ENCODE measurements at regions not wholly inside any gene's neighbourhood (a gene's known extent, or its start where the extent isn't known, plus 50 kb on each side); places are given as distances from the start of the nearest gene placed in this dataset.
"Not testable (repeated sequence)": the region's sequence is repeated elsewhere in the genome, so short reads cannot be mapped to it uniquely, and the experiment has no call there.

- DNase-seq (ENCODE audit: low read depth in 2 of 2): no peak
Measured at GRCh38 chr5:130955041-130955440, 210.0 kb downstream of the HINT1 start.

DNA sequence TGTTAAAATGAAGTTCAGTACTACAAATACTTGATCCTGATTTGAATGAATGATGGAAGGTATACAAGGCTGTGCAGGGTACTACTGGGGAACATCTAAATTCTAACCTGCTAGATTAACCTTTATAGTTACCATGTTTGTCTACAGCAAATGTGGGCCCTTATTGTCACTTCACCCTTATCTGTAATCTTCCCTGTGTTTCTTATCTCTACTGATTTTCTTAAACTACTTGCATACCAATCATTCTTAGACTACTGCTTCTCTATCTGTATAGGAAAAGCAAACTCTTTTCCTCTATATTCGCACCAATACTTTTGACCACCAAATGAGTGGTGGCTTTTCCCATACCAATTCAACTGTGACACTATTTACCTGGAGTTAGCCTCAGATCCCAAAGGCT is 210.7 kb downstream of the HINT1 start:
- no peak for DNase-seq (ENCODE audit: low read depth in 2 of 2)

GRCh38 chr5:130939059-130939458 is 226.0 kb downstream of the HINT1 start:
- no peak for DNase-seq (ENCODE audit: low read depth in 2 of 2)

GRCh38 chr5:130937046-130937445 is 228.0 kb downstream of the HINT1 start:
- no peak for DNase-seq (ENCODE audit: low read depth in 2 of 2)

- no peak for DNase-seq (ENCODE audit: low read depth in 2 of 2)
Measured at GRCh38 chr5:130923543-130924124, 241.4 kb downstream of the HINT1 start.

GRCh38 chr5:130912088-130912487 is 253.0 kb downstream of the HINT1 start:
- no peak for DNase-seq (ENCODE audit: low read depth in 2 of 2)

- DNase-seq (ENCODE audit: low read depth in 2 of 2): no peak
Measured at GRCh38 chr5:130908186-130908585, 256.9 kb downstream of the HINT1 start.

DNA sequence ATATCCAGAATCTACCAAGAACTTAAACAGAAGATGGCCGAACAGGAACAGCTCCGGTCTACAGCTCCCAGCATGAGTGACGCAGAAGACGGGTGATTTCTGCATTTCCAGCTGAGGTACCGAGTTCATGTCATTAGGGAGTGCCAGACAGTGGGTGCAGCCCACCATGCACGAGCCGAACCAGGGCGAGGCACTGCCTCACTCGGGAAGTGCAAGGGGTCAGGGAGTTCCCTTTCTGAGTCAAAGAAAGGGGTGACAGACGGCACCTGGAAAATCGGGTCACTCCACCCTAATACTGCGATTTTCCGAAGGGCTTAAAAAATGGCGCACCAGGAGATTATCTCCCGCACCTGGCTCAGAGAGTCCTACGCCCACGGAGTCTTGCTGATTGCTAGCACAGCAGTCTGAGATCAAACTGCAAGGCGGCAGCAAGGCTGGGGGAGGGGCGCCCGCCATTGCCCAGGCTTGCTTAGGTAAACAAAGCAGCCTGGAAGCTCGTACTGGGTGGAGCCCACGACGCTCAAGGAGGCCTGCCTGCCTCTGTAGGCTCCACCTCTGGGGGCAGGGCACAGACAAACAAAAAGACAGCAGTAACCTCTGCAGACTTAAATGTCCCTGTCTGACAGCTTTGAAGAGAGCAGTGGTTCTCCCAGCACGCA is 267.4 kb downstream of the HINT1 start:
- DNase-seq (ENCODE audit: low read depth in 2 of 2): not testable (repeated sequence)

- not testable (repeated sequence) for DNase-seq (ENCODE audit: low read depth in 2 of 2)
Measured at GRCh38 chr5:130897181-130897536, 267.9 kb downstream of the HINT1 start.

- no peak for DNase-seq (ENCODE audit: low read depth in 2 of 2)
Measured at GRCh38 chr5:130896636-130897035, 268.4 kb downstream of the HINT1 start.

- DNase-seq (ENCODE audit: low read depth in 2 of 2): no peak
Measured at GRCh38 chr5:130893006-130893405, 272.1 kb downstream of the HINT1 start.

DNA sequence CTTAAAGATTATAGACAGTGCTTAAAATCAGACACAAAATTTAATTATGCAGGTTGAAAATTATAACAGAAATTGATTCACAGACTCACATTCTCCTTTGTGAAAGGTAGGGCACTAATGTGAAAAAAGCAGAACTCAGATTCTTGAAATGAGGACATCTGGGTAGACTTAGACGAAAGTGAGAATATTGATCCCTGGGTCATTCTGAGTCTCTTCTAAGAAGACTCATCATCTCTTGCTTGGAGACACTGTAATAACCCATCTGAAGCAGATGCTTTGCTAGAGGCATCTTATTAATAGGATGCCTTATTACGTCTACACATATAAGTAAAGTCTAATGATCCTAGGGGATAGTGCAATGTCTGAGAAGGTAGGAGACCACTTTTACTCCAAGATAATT is 274.4 kb downstream of the HINT1 start:
- DNase-seq (ENCODE audit: low read depth in 2 of 2): no peak

DNA sequence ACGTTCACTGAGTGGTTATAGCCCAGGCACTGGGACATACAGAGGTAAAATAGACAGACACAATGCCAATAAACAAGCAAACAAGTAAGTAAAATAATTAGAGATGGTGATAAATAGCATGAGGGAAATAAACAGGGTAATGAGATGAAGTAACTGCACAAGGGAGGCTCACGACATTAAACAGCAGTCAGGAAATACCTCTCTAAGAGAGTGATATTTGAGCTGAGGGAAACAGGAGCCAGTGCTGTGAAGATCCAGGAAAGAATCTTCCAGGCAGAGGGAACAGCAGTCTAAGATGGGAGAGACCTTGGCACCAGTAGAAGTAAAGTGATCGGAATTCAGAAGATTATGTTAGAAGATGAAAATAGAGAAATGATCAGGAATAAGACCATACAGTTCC is 279.4 kb downstream of the HINT1 start:
- DNase-seq (ENCODE audit: low read depth in 2 of 2): no peak

DNA sequence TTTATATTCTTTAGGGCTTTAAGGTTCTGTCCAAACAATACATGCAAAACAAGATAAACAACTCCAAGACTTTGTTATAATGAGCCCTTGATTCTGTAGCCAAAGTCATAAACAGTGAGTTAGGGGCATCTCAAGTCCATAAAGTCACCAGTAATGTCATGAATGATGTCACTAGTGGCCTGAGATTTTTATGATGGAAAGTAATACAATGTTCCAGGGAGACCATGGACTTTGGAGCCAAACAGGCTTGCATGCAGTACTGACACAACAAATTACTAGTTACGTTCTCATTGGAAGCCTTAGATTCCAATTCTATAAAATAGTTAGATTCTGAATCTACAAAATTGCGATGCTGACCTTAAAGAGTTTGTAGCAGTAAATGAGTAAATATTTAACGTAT is 280.0 kb downstream of the HINT1 start:
- no peak for DNase-seq (ENCODE audit: low read depth in 2 of 2)

DNA sequence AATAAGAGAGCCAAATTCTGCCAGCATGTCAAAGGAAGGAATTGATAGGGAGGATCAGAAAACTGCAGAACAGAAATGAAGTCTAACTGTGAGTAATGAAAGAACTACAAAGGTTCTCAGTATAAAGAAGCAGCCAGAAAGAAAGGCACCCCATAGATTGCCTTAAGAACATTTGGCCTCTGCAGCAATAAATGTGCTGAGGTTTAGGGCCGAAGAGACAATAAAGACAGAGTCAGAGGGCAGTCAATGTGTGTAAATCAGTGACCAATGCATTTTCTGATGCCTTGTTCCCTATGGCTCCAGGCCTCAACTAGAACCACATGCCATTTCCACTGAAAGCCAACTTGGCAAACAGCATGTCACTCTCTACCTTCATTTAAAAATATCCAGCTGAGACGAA is 281.0 kb downstream of the HINT1 start:
- no peak for DNase-seq (ENCODE audit: low read depth in 2 of 2)

GRCh38 chr5:130875656-130876055 is 289.4 kb downstream of the HINT1 start:
- no peak for DNase-seq (ENCODE audit: low read depth in 2 of 2)

GRCh38 chr5:130874861-130875417 is 290.1 kb downstream of the HINT1 start:
- no peak for DNase-seq (ENCODE audit: low read depth in 2 of 2)

- no peak for DNase-seq (ENCODE audit: low read depth in 2 of 2)
Measured at GRCh38 chr5:130871346-130872086, 293.5 kb downstream of the HINT1 start.

DNA sequence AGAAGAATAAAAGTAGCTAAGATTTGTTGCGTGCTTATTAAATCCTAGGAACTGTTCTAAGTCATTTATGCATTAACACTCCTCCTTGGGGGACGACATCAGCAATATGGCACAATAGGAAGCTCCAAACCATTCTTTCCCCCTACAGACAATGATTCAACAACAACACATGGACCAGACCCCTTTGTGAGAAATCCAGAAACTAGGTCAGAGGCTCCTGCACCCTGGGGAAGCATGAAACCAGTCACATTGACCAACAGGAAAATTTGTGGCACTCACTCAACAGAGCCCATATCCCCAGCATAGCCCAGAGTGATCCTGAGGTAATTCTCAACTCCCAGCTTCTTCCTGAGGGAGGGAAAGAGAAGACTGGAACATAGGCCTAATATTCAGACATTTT is 294.4 kb downstream of the HINT1 start:
- no peak for DNase-seq (ENCODE audit: low read depth in 2 of 2)

DNA sequence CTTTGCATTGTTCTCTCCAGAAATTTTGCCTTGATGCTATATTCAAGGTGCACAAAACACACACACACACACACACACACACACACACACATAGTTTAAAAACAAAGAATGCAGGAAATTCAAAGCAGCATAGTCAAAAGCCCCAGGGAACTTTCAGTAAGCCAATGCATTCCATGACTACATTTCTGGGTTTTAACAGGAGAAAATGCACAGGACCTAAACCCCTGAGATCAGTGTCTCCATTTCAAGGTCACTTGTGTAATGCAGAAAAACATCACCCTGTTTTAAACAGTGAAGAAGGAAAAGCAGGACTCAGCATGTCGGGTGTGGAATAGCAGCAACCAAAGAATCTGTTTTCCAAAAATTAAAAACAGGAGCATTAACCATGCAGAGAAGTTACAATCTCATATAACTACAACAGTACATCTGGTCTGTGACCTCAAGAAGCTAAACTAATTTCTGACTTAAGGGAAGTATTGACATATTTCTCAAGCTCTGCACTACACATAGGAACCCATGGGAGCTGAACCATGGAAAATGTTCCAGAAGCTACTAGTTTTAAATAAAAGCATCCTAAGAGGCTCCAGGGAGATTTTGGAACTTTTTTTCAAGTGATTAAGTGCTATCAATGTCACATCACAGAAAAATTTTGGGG is 296.7 kb downstream of the HINT1 start:
- DNase-seq (ENCODE audit: low read depth in 2 of 2): no peak

GRCh38 chr5:130845049-130845765 is 319.8 kb downstream of the HINT1 start:
- no peak for DNase-seq (ENCODE audit: low read depth in 2 of 2)

Measured in stimulated activated CD8-positive, alpha-beta memory T cell treated with anti-CD3 and anti-CD28 coated beads, Interleukin-15, amount 100 ng/mL, for 4 hours (primary cell).